ENCODE measurements at regions not wholly inside any gene's neighbourhood (a gene's known extent, or its start where the extent isn't known, plus 50 kb on each side); places are given as distances from the start of the nearest gene placed in this dataset.

DNA sequence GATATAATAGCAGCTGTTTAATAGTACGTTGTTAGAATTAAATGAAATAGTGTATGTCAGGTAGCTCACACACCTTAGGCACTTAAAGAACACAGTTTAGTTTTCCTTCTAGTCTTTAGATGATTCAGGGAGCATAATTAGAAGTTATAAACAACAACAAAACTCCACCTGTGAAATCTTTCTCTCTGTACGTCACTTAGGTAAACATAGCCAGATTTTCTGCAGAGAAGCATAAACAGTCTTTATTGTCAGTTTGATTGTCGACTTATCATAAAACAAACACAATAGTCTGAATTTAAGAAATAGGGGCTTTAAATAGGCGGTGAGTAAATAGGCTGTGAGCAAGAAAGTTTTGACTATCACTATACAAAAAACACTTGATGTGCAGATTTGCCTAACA lies 84.6 kb upstream of the PKP2 start:
- no peak for DNase-seq (ENCODE audit: low read depth, low spot score)
- no peak for FAIRE-seq
- Histone ChIP-seq H3K36me3 (ENCODE audit: control insufficient read depth in 2 of 2, extremely low read depth in 1 of 2, insufficient read depth in 2 of 2, low read length in 2 of 2) (no peaks in the 10 kb centered on the region), H2AFZ (ENCODE audit: low read depth, low read length) (no peak overlapping the region), H3K27me3 (ENCODE audit: control insufficient read depth in 2 of 2, insufficient read depth in 2 of 2, low read length in 2 of 2) (no peaks in the 10 kb centered on the region), H3K4me2 (ENCODE audit: insufficient read depth, low read length) (no peak overlapping the region), H3K4me3 (replicated peaks in 1 of 3; ENCODE audit: insufficient read depth in 1 of 3, low read depth in 1 of 3, low read length in 3 of 3) (no peak overlapping the region), H3K9ac (replicated peaks; ENCODE audit: extremely low read depth, insufficient read depth, low read length) (no peak overlapping the region), H3K9me3 (replicated peaks; ENCODE audit: control insufficient read depth, insufficient read depth, low read length) (no peaks in the 10 kb centered on the region), H3K4me1 (ENCODE audit: control insufficient read depth, extremely low read depth, insufficient read depth, low read length) (no peaks in the 10 kb centered on the region), H3K9me1 (replicated peaks; ENCODE audit: control insufficient read depth, extremely low read depth, insufficient read depth, low read length) (no peaks in the 10 kb centered on the region), H3K27ac (ENCODE audit: insufficient read depth, low read depth, low read length) (no peak overlapping the region), H3K79me2 (ENCODE audit: control insufficient read depth, insufficient read depth, low read length) (no peaks in the 10 kb centered on the region), H4K20me1 (replicated peaks; ENCODE audit: control insufficient read depth, extremely low read depth, insufficient read depth, low read length) (no peaks in the 10 kb centered on the region)
- POLR2A ChIA-PET = no interaction called here
- dilution Hi-C loops (cut with MboI; ENCODE audit: extremely low pct_ligation_motif_present, low sequenced_read_pairs) = no loop called here
- intact Hi-C loops (cut with micrococcal nuclease) = no loop called here
- TF ChIP-seq GATA2 (IDR thresholded peaks at IDR 0.05; ENCODE audit: insufficient read depth, insufficient read length, low read depth, low read length) (no peak), MYC (IDR thresholded peaks at IDR 0.05; ENCODE audit: low read depth, low read length) (no peak), JUN (IDR thresholded peaks at IDR 0.05; ENCODE audit: borderline replicate concordance, insufficient read depth, insufficient read length, low read depth) (no peak), EZH2 (IDR thresholded peaks at IDR 0.05; ENCODE audit: borderline replicate concordance, low read depth, low read length, severe bottlenecking) (no peak), POLR2AphosphoS5 (IDR thresholded peaks at IDR 0.05; ENCODE audit: insufficient read depth, low read depth, low read length) (no peak), POLR2A (IDR thresholded peaks at IDR 0.05; ENCODE audit: low read depth, low read length) (no peak), FOS (IDR thresholded peaks at IDR 0.05; ENCODE audit: borderline replicate concordance, insufficient read depth, low read length) (no peak)
- TF ChIP-seq, protein P1, sequence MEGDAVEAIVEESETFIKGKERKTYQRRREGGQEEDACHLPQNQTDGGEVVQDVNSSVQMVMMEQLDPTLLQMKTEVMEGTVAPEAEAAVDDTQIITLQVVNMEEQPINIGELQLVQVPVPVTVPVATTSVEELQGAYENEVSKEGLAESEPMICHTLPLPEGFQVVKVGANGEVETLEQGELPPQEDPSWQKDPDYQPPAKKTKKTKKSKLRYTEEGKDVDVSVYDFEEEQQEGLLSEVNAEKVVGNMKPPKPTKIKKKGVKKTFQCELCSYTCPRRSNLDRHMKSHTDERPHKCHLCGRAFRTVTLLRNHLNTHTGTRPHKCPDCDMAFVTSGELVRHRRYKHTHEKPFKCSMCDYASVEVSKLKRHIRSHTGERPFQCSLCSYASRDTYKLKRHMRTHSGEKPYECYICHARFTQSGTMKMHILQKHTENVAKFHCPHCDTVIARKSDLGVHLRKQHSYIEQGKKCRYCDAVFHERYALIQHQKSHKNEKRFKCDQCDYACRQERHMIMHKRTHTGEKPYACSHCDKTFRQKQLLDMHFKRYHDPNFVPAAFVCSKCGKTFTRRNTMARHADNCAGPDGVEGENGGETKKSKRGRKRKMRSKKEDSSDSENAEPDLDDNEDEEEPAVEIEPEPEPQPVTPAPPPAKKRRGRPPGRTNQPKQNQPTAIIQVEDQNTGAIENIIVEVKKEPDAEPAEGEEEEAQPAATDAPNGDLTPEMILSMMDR (IDR thresholded peaks at IDR 0.05; ENCODE audit: extremely low read depth in 1 of 2, insufficient read depth in 1 of 2, low read depth in 1 of 2, low read length in 2 of 2) = no peak
- TF ChIP-seq, protein P2, sequence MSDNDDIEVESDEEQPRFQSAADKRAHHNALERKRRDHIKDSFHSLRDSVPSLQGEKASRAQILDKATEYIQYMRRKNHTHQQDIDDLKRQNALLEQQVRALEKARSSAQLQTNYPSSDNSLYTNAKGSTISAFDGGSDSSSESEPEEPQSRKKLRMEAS (IDR thresholded peaks at IDR 0.05; ENCODE audit: insufficient read depth, insufficient read length) = no peak
- CTCF ChIA-PET = no interaction called here
- BruUV-seq (replicated peaks) = no TSS peak
